HG03280 (cell line): ENCODE measurements at regions not wholly inside any gene's neighbourhood (a gene's known extent, or its start where the extent isn't known, plus 50 kb on each side); places are given as distances from the start of the nearest gene placed in this dataset.

Experiments used
- ATAC-seq: cut with Tn5 transposase; IDR thresholded peaks from one replicate; pipeline ENCODE4 v1.9.1; 2021; ENCODE audit warnings: mild to moderate bottlenecking, moderate library complexity; ENCODE audit not compliant: unreplicated experiment

GRCh38 chr7:41116337-41116736, 586.6 kb downstream of the INHBA start:
- ATAC-seq = no peak

DNA sequence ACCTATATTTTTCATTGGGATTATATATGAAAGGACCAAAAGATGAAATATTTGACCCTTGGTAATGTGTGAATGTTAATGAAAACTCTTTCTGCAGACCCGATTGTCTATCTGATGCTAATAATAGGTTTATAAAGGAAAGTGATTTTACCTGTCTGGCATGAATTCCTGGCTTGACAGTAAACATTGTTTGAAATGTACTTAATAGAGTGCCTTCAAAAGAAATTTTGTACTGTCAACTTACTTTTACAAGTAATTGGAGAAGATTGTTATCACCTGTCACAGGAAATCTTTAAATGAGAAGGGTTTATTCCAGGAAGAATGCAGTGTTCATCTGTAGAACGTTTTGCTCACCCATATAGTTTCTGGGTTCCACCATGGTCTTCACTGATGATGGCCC, 588.2 kb downstream of the INHBA start:
- no peak for ATAC-seq

- no peak for ATAC-seq
Measured at GRCh38 chr7:41114131-41114530, 588.8 kb downstream of the INHBA start.

DNA sequence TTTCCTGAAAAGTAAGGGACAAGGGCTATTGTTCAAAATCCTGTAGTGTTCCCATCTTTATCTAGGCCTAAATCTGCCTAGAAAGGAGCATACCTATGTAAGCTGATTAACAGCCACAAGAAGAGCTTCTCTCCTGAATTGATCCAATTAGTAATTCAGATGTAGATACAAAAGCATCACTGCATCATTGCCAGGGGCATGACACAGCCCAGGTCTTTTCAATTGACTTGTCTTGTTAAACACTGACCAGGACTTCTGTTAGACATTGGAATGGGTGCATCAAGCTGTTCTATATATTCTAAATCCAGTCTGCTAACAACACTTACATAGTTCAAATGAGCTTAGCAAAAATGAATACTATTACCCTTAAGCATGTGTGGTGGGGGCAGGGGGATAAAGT, 589.2 kb downstream of the INHBA start:
- no peak for ATAC-seq

GRCh38 chr7:41110186-41110585, 592.7 kb downstream of the INHBA start:
- ATAC-seq = no peak

DNA sequence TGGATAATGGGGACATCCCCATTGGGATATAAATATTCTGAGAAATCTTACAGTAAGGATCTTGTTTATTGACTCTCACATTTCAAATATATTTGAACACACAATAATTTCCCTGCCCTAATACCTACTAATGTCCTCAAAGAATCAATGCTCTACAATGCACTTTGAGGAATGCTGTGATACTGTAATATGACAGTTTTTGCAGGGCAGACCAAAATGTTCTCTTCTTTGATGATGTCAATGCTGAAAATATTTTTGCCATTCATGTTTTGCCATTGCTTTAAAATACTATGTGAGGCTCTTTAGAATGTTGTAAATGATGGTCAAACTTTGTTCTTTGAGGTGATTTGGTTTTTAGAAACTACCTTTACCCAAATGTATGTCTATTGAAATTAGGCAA, 594.1 kb downstream of the INHBA start:
- no peak for ATAC-seq

DNA sequence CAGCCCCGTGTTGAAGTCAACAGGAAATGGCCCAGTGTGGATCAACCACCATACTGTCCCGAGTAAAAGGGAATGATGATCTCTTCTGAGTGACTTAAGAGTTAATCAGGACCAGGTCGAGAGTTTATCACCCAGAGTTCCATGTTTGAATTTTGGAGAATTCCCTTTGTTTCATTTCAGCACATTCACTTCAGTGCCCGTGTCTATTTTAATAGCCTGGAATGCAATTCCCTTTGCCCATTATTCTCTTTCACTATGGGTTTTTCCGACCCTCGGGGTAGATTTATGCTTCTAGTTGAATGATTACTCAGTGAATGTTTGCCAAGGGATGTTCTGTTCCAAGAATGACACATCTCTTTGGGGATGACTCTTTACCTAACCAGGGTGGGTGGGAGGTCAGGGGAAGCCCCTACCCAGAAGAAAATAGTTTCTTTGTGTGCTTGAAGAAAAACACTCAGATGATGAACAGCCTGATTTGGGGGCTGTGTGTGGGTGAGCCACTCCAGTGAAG, 594.9 kb downstream of the INHBA start:
- no peak for ATAC-seq

GRCh38 chr7:41107330-41107937, 595.5 kb downstream of the INHBA start:
- no peak for ATAC-seq

DNA sequence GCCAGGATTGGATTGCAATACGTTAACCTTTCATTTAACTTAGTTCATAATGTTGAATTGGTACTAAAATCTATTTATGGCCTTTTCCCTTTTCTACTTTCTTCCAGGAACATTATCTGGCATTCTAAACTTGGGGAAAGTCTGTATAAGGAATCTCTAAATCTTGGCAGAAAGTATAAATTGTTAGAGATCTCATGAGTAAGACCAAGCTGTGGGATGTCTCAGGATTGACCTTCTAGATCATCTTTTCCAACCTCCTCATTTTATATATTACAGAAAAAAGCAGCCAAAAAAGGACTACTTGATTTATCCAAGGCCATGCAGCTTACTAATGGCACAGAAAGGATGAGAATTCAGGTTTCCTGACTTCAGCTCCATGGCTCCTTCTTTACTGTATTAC, 598.3 kb downstream of the INHBA start:
- ATAC-seq = no peak

DNA sequence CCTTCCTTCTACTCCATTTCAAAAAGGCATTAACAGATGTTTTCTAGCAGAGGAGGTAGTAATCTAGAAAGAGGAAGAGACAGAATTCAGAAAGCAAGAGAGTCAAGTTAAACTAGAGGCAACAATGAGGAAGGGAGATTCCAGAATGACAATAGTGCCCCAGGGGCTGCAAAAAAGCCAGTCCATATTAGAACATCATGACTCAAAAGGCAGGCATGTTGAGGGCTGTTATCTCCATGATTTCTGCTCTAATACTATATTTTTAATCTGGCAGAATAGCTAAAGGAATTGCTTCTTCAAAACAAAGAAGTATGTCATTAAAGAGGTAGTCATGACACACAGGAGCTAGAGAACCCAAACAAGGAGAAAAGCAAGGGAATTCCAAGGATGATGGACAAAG, 599.6 kb downstream of the INHBA start:
- ATAC-seq = no peak

DNA sequence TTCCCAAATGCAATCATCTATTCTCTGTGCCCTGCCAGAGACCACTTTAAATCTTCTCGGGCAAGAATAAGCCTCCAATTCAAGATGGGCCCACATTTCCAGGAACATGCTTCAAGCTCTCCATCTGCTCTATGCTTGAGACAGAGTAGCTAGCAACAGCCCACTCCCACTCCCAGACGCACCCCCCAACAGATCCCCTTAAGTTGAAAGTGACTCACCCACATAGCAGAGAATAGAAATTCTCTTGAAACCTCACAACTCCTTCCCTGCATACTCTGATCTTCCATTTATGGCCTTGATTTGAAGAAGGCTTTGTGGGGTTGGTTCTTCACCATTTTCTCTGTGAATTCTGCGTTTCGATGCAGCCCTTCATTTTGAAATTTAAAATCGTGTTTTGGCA, 604.0 kb downstream of the INHBA start:
- no peak for ATAC-seq

GRCh38 chr7:41098402-41098801, 604.5 kb downstream of the INHBA start:
- no peak for ATAC-seq

DNA sequence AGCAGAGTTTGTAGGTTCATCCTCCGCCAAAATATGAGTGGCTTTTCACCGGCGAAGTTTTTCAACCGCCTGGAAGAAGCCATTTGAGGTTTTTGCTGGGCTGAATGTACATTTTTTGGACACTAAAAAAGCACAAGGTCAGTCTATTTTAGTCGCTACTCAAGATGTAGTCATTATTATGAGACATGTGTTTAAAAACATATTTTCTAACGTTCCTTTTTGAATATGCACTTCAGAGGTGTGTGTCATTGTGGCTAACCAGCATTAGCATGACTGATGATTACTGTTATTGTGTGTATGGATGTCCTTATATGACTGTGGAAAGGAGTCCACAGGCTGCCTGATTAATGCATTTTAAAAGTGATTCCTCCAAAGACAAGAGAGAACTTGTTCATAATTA, 605.4 kb downstream of the INHBA start:
- no peak for ATAC-seq

- ATAC-seq = no peak
Measured at GRCh38 chr7:41096917-41097316, 606.0 kb downstream of the INHBA start.

DNA sequence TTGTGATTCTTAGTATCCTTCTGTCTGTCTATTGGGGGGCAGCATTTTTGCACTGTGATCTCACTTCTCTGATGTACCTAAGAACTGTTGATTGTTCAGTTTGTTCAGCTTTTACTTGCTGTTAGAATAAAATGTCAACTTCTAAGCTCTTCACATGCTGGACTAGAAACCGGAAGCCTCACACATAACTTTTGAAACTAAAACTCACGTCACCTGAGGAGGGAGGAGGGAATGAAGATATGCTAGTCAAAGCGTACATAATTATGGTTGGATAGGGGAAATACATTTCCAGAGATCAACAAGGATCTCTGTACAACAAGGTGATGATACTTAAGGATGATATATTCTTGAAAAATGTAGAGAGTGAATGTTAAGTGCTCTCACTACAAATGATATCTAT, 609.7 kb downstream of the INHBA start:
- no peak for ATAC-seq

DNA sequence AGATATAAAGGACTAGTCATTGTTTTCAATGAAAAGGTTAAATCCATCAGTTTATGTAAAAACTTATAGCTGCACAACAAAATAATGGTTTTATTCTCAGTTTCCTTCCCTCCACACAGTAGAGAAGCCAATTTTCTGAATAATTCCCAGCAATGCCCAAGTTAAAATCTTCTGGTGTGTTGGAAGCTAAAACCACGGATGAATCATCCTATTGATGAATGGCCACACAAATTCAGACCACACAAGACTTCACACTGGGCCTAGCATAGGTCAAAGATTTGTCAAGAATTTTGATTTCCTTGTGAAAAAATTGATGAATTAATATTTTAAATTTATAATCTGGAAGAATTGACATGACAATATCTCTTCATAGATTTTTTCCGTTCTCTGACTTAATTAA, 617.6 kb downstream of the INHBA start:
- ATAC-seq = no peak

GRCh38 chr7:41084381-41084780, 618.5 kb downstream of the INHBA start:
- no peak for ATAC-seq

DNA sequence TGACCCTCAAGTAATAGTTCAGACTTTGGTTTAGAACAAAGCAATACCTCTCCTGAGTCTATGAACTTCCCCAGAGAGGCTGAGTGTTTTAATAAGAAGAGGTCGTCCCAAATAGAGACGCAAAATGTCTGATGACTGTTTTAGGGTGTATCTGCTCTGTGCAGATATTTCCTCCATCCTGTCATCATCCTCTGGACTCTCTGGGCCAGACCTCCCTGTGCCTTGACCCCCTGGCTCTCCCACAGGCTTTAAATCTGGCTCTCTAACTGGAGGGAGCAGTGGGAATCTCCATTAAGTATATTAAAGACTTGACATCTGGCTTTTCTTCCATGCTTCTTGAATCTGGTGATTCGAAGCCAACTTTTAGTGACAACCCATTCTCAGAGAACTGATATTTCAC, 633.3 kb downstream of the INHBA start:
- ATAC-seq = no peak

DNA sequence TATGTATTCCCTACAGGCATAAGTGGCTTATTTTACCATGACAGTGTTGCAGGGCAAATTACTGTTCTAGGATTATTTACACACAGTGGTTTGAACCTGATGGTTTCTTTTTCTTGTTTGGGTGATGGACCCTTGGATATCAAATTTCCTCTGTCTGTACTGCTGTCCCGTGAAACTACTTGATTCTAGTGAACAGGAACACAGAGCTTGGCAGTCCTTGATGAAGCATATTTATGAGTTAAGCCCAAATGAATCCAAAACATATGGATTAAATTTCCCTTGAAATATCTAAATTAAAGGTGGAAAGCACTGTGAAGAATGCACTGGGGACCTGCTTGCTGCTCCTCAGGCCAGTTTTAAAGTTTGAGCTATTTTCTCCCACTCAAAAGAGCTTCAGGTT, 635.3 kb downstream of the INHBA start:
- no peak for ATAC-seq

GRCh38 chr7:41065663-41066062, 637.2 kb downstream of the INHBA start:
- ATAC-seq = no peak

- ATAC-seq = no peak
Measured at GRCh38 chr7:41063116-41063515, 639.8 kb downstream of the INHBA start.

GRCh38 chr7:41060796-41061195, 642.1 kb downstream of the INHBA start:
- ATAC-seq = no peak

DNA sequence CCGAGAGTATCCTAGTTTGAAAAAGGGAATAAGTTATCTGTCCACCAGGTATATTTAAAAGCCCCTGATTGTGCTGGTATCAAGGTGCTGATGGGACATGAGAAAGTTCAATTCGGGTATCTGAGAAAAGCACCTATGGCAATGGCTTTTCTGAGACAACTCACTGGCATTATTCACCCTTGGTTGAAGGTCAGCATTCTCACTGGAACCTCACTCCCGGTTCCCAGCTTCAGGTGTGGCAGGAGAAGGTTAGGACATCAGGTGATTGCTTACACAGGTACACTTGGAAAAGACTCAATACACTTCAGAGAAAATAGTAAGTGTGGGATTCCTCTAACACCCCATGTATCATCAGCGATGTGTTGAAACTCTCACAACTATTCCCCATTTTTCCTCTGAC, 643.1 kb downstream of the INHBA start:
- no peak for ATAC-seq
